Upper lobe of left lung (tissue), 6 donors: ENCODE measurements at regions not wholly inside any gene's neighbourhood (a gene's known extent, or its start where the extent isn't known, plus 50 kb on each side); places are given as distances from the start of the nearest gene placed in this dataset.

Source experiments
- ATAC-seq, 2 donors: fragments of 200-7000 bp; cut with Tn5 transposase; one replicate each; pipeline ENCODE4 v1.9.1; 2022; ENCODE audit warnings: mild to moderate bottlenecking in 2 of 2, moderate library complexity in 2 of 2; ENCODE audit not compliant: low FRiP score in 2 of 2
- DNase-seq, 2 donors: peaks; one replicate each; pipeline ENCODE4 v3.0.0-alpha.2; 2019 to 2020
- H3K27ac ChIP-seq, 4 donors: fragments of 200-600 bp; sonication (generic); one replicate each; pipeline ENCODE4 v1.5.1; 2016 to 2019
- H3K27me3 ChIP-seq, 4 donors: fragments of 200-600 bp; sonication (generic); one replicate each; pipeline ENCODE4 v1.5.1; 2017 to 2019
- H3K36me3 ChIP-seq, 4 donors: fragments of 200-600 bp; sonication (generic); one replicate each; pipeline ENCODE4 v1.5.1; 2016 to 2019
- H3K4me1 ChIP-seq, 4 donors: fragments of 200-600 bp; sonication (generic); one replicate each; pipeline ENCODE4 v1.5.1; 2018 to 2019
- H3K4me3 ChIP-seq, 4 donors: fragments of 200-600 bp; sonication (generic); one replicate each; pipeline ENCODE4 v1.5.1; 2017 to 2019; ENCODE audit warnings: mild to moderate bottlenecking in 2 of 4, moderate library complexity in 1 of 4
- H3K9me3 ChIP-seq, 4 donors: fragments of 200-600 bp; sonication (generic); one replicate each; pipeline ENCODE4 v1.5.1; 2018 to 2019
- CTCF ChIP-seq, 6 experiments: fragments of 450-650 bp in 4 of 6; fragments of 200-600 bp in 2 of 6; sonication (generic) in 2 of 6; IDR thresholded peaks; one replicate each; pipeline ENCODE4 v1.5.1; 2016 to 2019; ENCODE audit warnings: antibody characterized with exemption in 6 of 6
- EP300 ChIP-seq, 4 donors: sonication (generic); formaldehyde crosslinking; IDR thresholded peaks; one replicate each; pipeline ENCODE4 v1.5.1; 2017; ENCODE audit warnings: antibody characterized with exemption in 4 of 4, control low read depth in 2 of 4
- POLR2A ChIP-seq, 4 donors: fragments of 450-650 bp; IDR thresholded peaks; one replicate each; pipeline ENCODE4 v1.5.1; 2016 to 2017; ENCODE audit warnings: antibody characterized with exemption in 4 of 4, mild to moderate bottlenecking in 2 of 4
- POLR2AphosphoS5 ChIP-seq, 2 donors: sonication (generic); formaldehyde crosslinking; IDR thresholded peaks; one replicate each; pipeline ENCODE4 v1.5.1; 2017; ENCODE audit warnings: antibody characterized with exemption in 2 of 2
- WGBS, 2 donors: methylation state at CpG; one replicate each; pipeline ENCODE4 v1.1.5; 2017 to 2018; 5-methylcytosine and 5-hydroxymethylcytosine counted together
- donor health status: DM: no; HTN: no; CAD: no; lungs with moderate emphysema.
- donor health status: DM: no; HTN: yes; CAD: no; lungs with severe emphysema.

- Histone ChIP-seq H3K27ac (no peak overlapping the region), H3K9me3 (no peaks in the 10 kb centered on the region), H3K36me3 (no peaks in the 10 kb centered on the region), H3K4me3 (no peak overlapping the region), H3K27me3 (no peaks in the 10 kb centered on the region), H3K4me1 (no peaks in the 10 kb centered on the region)
- no peak for TF ChIP-seq EP300 (IDR thresholded peaks at IDR 0.05)
- TF ChIP-seq POLR2AphosphoS5 (IDR thresholded peaks at IDR 0.05): no peak
- TF ChIP-seq POLR2A (IDR thresholded peaks at IDR 0.05): no peak
- no peak for TF ChIP-seq CTCF (IDR thresholded peaks at IDR 0.05)
- DNase-seq: no peak
- 82 to 96% methylated on average over 1 of the region's 1 CpG for WGBS, 2 donors
- no peak for ATAC-seq
These were observed 580.8 kb upstream of the AMOT start for GRCh38 chrX:113421432-113421831.

DNA sequence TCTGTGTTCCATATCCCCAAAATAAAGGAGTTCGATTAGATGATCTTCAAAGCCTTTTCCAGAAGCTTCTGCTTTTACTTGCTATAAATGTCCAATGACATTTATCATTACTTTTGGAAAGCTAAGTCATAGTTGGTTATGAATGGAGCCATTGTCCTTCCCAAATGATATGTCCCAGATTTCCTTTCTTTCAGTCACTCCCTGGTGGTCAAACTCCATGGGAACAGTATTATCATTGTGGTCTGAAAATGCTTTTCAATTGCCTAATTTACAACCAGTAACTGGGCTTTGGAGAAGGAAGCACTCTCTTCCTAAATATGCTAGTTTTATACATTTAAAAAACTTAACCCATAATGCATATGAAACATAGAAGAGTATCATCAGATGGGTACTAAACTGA, 571.5 kb upstream of the AMOT start:
- no peaks in the 10 kb centered on the region for H3K27me3 ChIP-seq
- TF ChIP-seq POLR2AphosphoS5 (IDR thresholded peaks at IDR 0.05) (no peak), POLR2A (IDR thresholded peaks at IDR 0.05) (no peak), EP300 (IDR thresholded peaks at IDR 0.05) (no peak), CTCF (IDR thresholded peaks at IDR 0.05) (no peak)
- no peak overlapping the region for H3K4me3 ChIP-seq
- no peaks in the 10 kb centered on the region for H3K36me3 ChIP-seq
- ATAC-seq: no peak
- no peak for DNase-seq
- 72 to 78% methylated on average over 1 of the region's 1 CpG for WGBS, 2 donors
- H3K4me1 ChIP-seq: no peaks in the 10 kb centered on the region
- no peak overlapping the region for H3K27ac ChIP-seq
- no peaks in the 10 kb centered on the region for H3K9me3 ChIP-seq

DNA sequence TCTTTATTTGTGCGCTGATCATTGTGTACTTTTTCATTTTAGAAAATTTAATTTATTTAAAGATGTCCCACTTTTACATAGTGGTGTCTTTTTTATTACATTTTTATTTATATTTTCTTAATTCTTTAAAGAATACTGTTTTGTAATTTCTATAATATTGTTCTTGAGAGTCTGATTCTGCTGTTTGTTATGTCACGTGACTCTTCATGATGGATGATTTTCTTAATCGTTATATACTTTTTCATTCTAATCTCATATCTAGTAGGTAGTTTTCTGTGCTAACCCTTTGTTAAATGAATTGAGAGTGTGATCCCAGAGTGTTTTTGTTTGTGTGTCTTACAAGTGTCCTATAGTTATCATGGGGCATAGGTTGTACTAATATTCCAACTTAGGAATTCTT, 568.2 kb upstream of the AMOT start:
- ATAC-seq (no peak), DNase-seq (no peak)
- WGBS, 2 donors: 89 to 95% methylated on average over 3 of the region's 3 CpGs
- H3K9me3 ChIP-seq: peaks cover 0 to 4% (median 0%) of the 10 kb centered on the region in 4 donors
- H3K36me3 ChIP-seq: no peaks in the 10 kb centered on the region
- no peak overlapping the region for H3K4me3 ChIP-seq
- no peaks in the 10 kb centered on the region for H3K4me1 ChIP-seq
- no peaks in the 10 kb centered on the region for H3K27me3 ChIP-seq
- TF ChIP-seq EP300 (IDR thresholded peaks at IDR 0.05): no peak
- TF ChIP-seq POLR2AphosphoS5 (IDR thresholded peaks at IDR 0.05): no peak
- no peak for TF ChIP-seq POLR2A (IDR thresholded peaks at IDR 0.05)
- no peak for TF ChIP-seq CTCF (IDR thresholded peaks at IDR 0.05)
- H3K27ac ChIP-seq: no peak overlapping the region

DNA sequence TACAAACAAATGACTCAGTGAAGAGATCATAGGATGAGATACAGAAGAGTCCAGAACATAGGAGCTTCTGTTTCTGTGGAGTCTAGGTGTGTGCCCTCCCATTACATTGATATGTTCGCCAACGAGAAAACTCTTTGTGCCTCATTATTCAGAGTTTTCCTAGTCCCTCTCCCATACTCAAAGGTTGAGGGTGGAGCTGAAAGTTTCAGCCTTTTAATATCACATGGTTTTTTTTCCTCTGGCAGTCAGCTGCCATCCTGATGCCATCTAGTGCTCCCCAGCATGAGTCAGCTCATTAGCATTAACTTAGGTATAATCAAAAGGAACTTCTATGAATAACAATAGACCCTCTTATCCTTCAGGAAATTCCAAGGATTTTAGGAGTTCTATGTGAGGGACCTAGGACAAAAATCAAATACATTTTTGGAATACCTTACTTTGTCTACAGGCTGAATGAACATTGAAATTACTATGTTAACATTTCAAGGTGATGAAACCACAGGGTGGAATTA, 559.6 kb upstream of the AMOT start:
- Histone ChIP-seq H3K4me3 (no peak overlapping the region), H3K4me1 (no peaks in the 10 kb centered on the region), H3K9me3 (peaks cover 0 to 8% (median 0%) of the 10 kb centered on the region in 4 donors), H3K27ac (no peak overlapping the region), H3K36me3 (no peaks in the 10 kb centered on the region), H3K27me3 (no peaks in the 10 kb centered on the region)
- DNase-seq: no peak
- 62 to 80% methylated on average over 2 of the region's 2 CpGs for WGBS, 2 donors
- TF ChIP-seq POLR2AphosphoS5 (IDR thresholded peaks at IDR 0.05) (no peak), EP300 (IDR thresholded peaks at IDR 0.05) (no peak), CTCF (IDR thresholded peaks at IDR 0.05) (no peak)
- no peak for ATAC-seq

GRCh38 chrX:113399506-113400192, 559.0 kb upstream of the AMOT start:
- H3K4me3 ChIP-seq: no peak overlapping the region
- no peaks in the 10 kb centered on the region for H3K36me3 ChIP-seq
- ATAC-seq (no peak), DNase-seq (no peak)
- H3K27me3 ChIP-seq: no peaks in the 10 kb centered on the region
- no peak for TF ChIP-seq CTCF (IDR thresholded peaks at IDR 0.05)
- TF ChIP-seq POLR2A (IDR thresholded peaks at IDR 0.05): no peak
- no peak for TF ChIP-seq POLR2AphosphoS5 (IDR thresholded peaks at IDR 0.05)
- TF ChIP-seq EP300 (IDR thresholded peaks at IDR 0.05): no peak
- no peak overlapping the region for H3K27ac ChIP-seq
- WGBS, 2 donors: 60 to 63% methylated on average over 5 of the region's 5 CpGs
- H3K4me1 ChIP-seq: no peaks in the 10 kb centered on the region
- H3K9me3 ChIP-seq: peaks cover 0 to 8% (median 0%) of the 10 kb centered on the region in 4 donors
